OCI-M1 (cell line): ENCODE measurements at regions not wholly inside any gene's neighbourhood (a gene's known extent, or its start where the extent isn't known, plus 50 kb on each side); places are given as distances from the start of the nearest gene placed in this dataset.
"Not testable (repeated sequence)": the region's sequence is repeated elsewhere in the genome, so short reads cannot be mapped to it uniquely, and the experiment has no call there.

ENCODE experiments used
- DNase-seq: peaks from one replicate; lab custom pipeline; 2025; lab: John Stamatoyannopoulos, UW

- DNase-seq = no peak
These were observed 490.0 kb downstream of the SUCLG1 start for GRCh38 chr2:83969085-83969484.

- DNase-seq = peak; percentile 39
These were observed 491.2 kb downstream of the SUCLG1 start for GRCh38 chr2:83967854-83968253.

DNA sequence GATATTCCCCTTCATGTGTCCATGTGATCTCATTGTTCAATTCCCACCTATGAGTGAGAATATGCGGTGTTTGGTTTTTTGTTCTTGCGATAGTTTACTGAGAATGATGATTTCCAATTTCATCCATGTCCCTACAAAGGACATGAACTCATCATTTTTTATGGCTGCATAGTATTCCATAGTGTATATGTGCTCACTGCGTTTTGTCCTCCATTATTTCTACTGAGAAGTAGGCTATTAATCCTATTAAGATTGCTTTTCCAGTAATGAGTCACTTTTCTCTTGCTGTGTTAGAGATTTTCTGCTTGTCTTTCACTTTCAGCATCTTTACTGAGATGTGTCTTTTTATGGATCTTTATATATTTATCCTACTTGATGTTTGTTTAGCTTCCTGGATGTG is 492.1 kb downstream of the SUCLG1 start:
- not testable (repeated sequence) for DNase-seq

DNA sequence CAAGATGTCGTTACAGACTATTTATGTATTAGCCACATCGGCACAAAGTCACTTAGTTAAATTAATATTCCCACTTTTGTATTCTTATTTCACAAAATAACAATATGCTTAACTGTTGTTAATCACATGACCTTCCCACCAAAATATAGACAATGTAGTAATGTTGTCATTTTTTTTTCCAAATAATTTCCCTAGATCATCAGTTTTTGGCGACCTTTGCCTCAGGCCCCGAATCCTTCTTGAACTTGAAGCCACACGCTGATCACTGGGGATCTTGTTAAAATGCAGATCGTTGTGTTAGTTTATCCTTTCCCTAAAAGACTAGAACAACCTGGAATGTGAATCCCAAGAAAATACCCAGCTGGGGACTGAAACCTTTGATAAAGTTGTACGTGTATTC is 497.6 kb downstream of the SUCLG1 start:
- no peak for DNase-seq

DNA sequence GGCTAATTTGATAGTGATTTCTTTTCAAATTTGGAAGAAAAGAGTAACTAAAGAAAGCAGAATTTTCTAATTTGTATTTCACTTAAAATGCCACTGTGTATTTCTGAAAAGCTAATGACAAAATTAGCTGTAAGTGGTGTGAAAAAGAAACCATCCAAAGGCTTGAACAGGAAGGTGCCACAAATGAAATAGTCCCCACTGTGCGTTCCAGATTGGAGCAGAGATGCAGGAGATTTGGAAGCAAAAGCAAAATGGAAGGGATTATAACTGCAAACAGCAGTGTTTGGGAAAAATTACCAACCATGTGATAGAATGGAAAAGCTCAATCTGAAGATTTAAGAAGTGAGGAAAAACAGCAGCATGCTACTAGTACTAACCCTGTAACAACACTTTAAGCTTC is 498.7 kb downstream of the SUCLG1 start:
- DNase-seq = no peak

GRCh38 chr2:83959266-83959665 is 499.8 kb downstream of the SUCLG1 start:
- no peak for DNase-seq

GRCh38 chr2:83956991-83957390 is 502.1 kb downstream of the SUCLG1 start:
- DNase-seq = no peak

DNA sequence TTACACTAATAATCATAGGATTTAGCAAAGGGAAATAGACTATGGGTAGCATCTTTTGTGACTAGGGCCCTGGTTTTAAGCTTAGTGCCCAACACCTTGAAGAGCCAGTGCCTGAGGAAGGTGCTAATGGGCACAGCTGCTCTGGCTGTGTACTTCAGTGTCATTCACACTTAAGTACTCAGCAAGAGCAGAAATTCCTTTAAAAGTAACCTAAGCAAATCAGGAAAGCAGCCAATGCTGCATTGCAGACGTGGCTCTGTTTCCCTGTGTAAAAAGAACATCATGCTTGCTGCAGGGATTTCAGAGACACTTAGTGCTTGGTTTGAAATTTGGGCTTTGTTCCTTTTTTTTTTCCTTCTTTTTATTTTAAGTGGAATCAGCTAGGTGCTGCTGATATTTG is 505.4 kb downstream of the SUCLG1 start:
- DNase-seq = no peak

GRCh38 chr2:83951378-83951947 is 507.6 kb downstream of the SUCLG1 start:
- DNase-seq = peak; percentile 15

DNA sequence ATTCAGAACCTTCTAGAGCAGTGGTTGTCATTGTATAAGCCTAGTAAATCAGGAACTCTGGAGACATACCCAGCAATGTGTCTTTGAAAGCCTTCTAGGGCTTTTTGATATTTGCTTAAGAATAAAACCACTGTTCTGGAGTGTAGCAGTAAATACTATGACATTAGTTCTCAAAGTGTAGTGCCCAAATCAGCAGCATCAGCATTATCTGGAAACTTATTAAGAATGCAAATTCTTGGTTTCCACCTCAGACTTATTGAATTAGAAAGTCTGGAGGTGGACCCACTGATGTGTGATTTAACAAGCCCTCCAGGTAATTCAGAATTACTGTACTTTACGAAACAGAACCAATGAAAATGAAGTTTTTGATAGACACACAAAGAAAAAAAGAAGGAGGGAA is 509.7 kb downstream of the SUCLG1 start:
- DNase-seq = no peak

GRCh38 chr2:83944191-83944590 is 514.9 kb downstream of the SUCLG1 start:
- no peak for DNase-seq

DNA sequence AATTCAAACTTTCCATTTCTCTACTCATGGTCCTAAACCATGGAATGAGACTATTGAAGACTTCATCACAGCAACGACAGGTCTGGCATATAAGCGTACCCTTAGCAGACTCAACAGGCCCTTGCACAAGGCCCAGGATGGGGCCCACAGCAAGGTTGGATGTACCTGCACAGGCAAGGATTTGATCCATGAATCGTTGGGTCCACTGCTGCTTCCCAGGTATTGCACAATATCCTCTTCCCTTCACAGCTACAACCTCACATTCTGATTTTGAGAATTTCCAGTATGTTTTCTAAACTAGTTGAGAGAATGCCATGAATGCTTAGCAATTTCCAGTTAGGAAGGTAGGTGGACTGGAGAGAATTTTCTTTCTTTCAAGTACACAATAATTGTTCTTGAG is 515.8 kb downstream of the SUCLG1 start:
- DNase-seq = no peak

DNA sequence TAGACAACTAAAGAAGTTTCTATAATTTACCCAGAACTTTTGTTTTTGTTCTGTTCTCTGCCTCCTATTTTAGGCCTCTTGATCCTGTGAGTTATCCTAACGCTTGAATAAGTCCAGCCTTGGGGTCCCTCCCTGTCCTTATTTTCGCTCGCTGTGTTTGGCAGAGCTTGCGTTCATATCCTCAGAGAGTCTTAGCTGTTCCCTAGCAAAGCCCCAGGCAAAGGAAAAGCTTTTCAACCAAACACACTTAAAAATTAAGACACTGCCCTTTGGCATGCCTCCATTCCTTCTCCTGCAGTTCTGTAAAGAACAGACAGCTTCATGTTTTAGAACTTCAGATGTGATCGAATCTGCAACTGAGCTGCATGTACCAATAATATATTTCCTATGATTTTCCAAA is 517.2 kb downstream of the SUCLG1 start:
- no peak for DNase-seq

- DNase-seq = no peak
These were observed 525.3 kb downstream of the SUCLG1 start for GRCh38 chr2:83933749-83934148.

GRCh38 chr2:83923531-83923930 is 535.5 kb downstream of the SUCLG1 start:
- DNase-seq = no peak

- no peak for DNase-seq
These were observed 542.5 kb downstream of the SUCLG1 start for GRCh38 chr2:83916559-83916958.

- no peak for DNase-seq
These were observed 543.7 kb downstream of the SUCLG1 start for GRCh38 chr2:83915381-83915780.

DNA sequence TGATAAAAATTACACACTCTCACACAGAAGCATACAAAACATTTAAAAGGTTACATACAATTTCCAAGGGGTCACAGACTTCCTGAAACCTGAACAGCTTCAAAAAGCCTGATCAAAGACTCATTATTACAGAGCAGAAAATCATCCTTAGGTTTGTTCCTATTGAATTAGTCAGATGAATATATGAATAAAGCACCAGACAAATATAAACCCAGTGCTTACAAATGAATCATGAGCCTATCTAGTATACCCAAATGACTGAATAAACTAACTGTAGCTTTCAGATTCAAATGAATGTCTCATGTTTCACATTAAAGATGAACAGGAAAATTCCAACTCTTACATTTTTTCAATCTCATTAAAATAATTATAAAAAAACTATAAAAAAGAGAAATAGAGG is 550.3 kb downstream of the SUCLG1 start:
- DNase-seq = no peak

DNA sequence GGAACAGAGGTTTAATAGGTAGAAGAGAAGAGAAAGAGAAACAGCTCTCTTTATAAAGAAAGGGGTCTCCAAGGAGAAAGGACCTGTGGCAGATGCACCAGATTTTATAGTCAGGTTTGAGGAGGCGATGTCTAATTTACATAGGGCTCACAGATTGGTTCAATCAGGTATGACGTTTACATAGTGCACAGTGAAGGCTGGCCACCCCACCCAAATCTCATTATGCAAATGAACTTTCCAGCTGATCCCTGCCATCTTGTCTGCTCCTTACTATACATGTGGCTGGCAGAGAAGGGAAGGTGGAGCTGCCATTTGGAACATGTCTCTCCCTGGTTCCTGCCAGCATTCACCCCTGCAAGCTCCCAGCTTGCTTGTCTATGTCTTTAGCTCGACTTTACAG is 557.8 kb downstream of the SUCLG1 start:
- DNase-seq = no peak

GRCh38 chr2:83900862-83901261 is 558.2 kb downstream of the SUCLG1 start:
- no peak for DNase-seq

DNA sequence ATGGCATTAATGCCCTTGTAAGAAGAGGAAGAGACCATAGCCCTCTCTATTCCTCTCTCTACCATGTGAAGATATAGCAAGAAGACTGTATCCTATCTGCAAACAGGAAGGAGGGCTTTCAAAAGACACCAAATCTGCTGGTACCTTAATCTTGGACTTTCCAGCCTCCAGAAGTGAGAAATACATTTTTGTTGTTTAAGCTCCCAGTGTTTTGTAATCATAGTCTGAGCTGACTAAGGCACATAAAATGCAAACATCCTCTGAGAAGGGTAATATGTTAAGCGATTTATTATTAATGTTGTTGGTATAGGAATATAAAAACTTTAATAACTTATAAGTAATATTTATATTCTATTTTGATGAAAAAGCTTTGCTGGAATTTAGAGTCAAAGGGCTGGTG is 559.8 kb downstream of the SUCLG1 start:
- DNase-seq = no peak

DNA sequence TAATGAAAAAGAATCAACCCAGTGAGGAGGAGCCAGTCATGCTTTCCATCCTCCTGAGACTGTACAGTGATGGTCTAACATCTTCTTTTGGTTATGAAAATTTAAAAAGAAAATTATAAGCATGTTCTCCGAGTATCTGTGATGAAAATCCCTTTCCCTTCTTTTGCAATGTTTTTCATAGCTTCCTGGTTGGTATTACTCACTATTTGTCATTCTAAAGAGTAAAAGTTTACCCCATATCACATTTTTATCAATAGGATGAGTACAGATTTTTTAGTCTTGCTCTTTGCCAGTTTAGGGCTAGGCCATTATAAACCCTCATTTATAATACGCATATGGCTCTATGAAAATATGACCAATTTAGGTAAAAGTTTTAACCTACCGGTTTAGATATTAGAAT is 564.1 kb downstream of the SUCLG1 start:
- DNase-seq = no peak

GRCh38 chr2:83887757-83888156 is 571.3 kb downstream of the SUCLG1 start:
- no peak for DNase-seq

DNA sequence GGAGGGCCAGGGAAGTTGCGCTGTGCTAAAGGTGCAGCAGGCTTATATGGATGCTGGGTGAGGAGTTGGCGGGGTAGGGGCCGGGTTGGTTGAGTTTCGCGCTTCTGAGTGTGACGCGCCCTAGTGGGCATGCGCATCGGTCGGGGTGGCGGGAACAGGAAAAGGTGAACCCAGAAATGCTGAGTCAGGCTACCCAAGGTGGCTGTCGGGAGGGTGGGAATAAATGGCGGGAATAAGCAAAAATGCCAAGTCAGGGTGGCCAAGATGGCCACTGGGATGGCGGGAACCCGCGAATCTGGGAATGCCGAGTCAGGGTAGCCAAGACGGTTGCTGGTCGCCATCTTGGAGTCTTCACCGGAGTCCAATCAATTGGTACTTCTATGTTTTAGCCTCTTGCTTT is 580.0 kb downstream of the SUCLG1 start:
- DNase-seq = no peak

- DNase-seq = not testable (repeated sequence)
These were observed 581.8 kb downstream of the SUCLG1 start for GRCh38 chr2:83877261-83877660.
